ENCODE measurements at regions not wholly inside any gene's neighbourhood (a gene's known extent, or its start where the extent isn't known, plus 50 kb on each side); places are given as distances from the start of the nearest gene placed in this dataset.

GRCh38 chr17:72408641-72409040 lies 287.8 kb downstream of the SOX9 start:
- no peak for TF ChIP-seq CTCF (IDR thresholded peaks at IDR 0.05)
- ATAC-seq (ENCODE audit: low FRiP score) = no peak
- no peak for DNase-seq (ENCODE audit: low spot score)

- no peak for TF ChIP-seq CTCF (IDR thresholded peaks at IDR 0.05)
- no peak for ATAC-seq (ENCODE audit: low FRiP score)
- DNase-seq (ENCODE audit: low spot score) = no peak
Measured at GRCh38 chr17:72409405-72410002, 288.7 kb downstream of the SOX9 start.

GRCh38 chr17:72411124-72411563 lies 290.3 kb downstream of the SOX9 start:
- ATAC-seq (ENCODE audit: low FRiP score) (no peak), DNase-seq (ENCODE audit: low spot score) (no peak)

GRCh38 chr17:72412650-72413076 lies 291.8 kb downstream of the SOX9 start:
- ATAC-seq (ENCODE audit: low FRiP score) (no peak), DNase-seq (ENCODE audit: low spot score) (no peak)
- TF ChIP-seq CTCF (IDR thresholded peaks at IDR 0.05) = no peak

More at GRCh38 chr17:72411124-72411563, 290.3 kb downstream of the SOX9 start:
- TF ChIP-seq CTCF (IDR thresholded peaks at IDR 0.05) = no peak

GRCh38 chr17:72413077-72414031 lies 292.5 kb downstream of the SOX9 start:
- DNase-seq (ENCODE audit: low spot score) (no peak), ATAC-seq (ENCODE audit: low FRiP score) (no peak)
- TF ChIP-seq CTCF (IDR thresholded peaks at IDR 0.05) = no peak

GRCh38 chr17:72414032-72414396 lies 293.2 kb downstream of the SOX9 start:
- DNase-seq (ENCODE audit: low spot score) = no peak
- no peak for TF ChIP-seq CTCF (IDR thresholded peaks at IDR 0.05)

More at GRCh38 chr17:72414032-72414396, 293.2 kb downstream of the SOX9 start:
- no peak for ATAC-seq (ENCODE audit: low FRiP score)
